ENCODE measurements at regions not wholly inside any gene's neighbourhood (a gene's known extent, or its start where the extent isn't known, plus 50 kb on each side); places are given as distances from the start of the nearest gene placed in this dataset.

DNA sequence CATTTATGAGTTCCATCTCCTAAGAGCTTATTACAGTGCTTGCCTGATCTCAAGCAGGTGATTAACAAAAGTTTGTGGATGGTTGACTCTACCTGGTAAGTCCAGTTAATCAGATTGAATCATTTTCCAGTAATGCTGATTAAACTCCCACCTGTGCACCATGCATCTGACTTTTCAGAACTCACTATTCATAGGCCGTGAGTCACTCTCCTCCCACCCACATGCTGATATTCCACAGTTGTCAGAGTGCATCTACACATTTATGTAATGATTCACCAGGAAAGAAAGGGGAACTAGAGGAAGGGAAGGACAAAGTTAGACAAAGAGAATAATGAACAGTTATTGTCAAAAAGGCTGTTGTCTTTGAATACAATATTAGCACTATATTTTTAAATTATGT lies 106.2 kb upstream of the UBE3A start:
- TF ChIP-seq, protein P1, sequence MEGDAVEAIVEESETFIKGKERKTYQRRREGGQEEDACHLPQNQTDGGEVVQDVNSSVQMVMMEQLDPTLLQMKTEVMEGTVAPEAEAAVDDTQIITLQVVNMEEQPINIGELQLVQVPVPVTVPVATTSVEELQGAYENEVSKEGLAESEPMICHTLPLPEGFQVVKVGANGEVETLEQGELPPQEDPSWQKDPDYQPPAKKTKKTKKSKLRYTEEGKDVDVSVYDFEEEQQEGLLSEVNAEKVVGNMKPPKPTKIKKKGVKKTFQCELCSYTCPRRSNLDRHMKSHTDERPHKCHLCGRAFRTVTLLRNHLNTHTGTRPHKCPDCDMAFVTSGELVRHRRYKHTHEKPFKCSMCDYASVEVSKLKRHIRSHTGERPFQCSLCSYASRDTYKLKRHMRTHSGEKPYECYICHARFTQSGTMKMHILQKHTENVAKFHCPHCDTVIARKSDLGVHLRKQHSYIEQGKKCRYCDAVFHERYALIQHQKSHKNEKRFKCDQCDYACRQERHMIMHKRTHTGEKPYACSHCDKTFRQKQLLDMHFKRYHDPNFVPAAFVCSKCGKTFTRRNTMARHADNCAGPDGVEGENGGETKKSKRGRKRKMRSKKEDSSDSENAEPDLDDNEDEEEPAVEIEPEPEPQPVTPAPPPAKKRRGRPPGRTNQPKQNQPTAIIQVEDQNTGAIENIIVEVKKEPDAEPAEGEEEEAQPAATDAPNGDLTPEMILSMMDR (conservative IDR thresholded peaks at IDR 0.05; ENCODE audit: low read depth, low read length): no peak
- no peak for TF ChIP-seq EZH2 (IDR thresholded peaks at IDR 0.05; ENCODE audit: borderline replicate concordance, low read depth, low read length, poor library complexity, severe bottlenecking)
- H3K9me3 ChIP-seq (ENCODE audit: low read depth, low read length, poor library complexity, severe bottlenecking): peaks cover 4% of the 10 kb centered on the region
- no peaks in the 10 kb centered on the region for H3K27me3 ChIP-seq (replicated peaks; ENCODE audit: insufficient read depth, low read depth, low read length, poor library complexity)
- no peak overlapping the region for H3K27ac ChIP-seq (ENCODE audit: low read depth, low read length, poor library complexity, severe bottlenecking)
- no peaks in the 10 kb centered on the region for H3K36me3 ChIP-seq (ENCODE audit: insufficient read depth, low read length, poor library complexity, severe bottlenecking)
- ChIA-PET POLR2A (ENCODE audit: low non-redundant PET) (no interaction called here), CTCF (no interaction called here)
- intact Hi-C loops (cut with micrococcal nuclease; ENCODE audit: unreplicated experiment): no loop called here
- no peak for DNase-seq (ENCODE audit: low spot score)
- H3K4me3 ChIP-seq (ENCODE audit: low read depth, low read length, poor library complexity, severe bottlenecking): no peak overlapping the region
- BruUV-seq (replicated peaks): no TSS peak
- peaks cover 7% of the 10 kb centered on the region for H3K4me1 ChIP-seq (ENCODE audit: insufficient read depth, low read length, poor library complexity, severe bottlenecking)

DNA sequence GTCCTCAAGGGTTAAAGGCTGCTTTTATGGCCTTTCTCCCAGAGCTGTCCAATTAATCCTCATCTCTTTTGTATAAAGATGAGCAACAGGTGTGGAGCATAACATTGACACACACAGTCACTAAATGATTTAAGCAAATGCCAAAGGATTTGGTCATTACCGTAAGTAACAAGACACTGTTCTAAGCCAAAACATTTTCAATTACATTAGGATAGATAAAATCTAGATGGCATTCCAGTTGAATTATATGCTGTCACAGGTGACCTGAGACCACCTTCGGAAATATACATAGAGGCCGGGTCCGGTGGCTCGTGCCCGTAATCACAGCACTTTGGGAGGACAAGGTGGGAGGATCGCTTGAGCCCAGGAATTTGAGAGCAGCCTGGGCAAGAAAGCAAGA lies 105.3 kb upstream of the UBE3A start:
- ChIA-PET CTCF (no interaction called here), POLR2A (ENCODE audit: low non-redundant PET) (no interaction called here)
- Histone ChIP-seq H3K27me3 (replicated peaks; ENCODE audit: insufficient read depth, low read depth, low read length, poor library complexity) (no peaks in the 10 kb centered on the region), H3K27ac (ENCODE audit: low read depth, low read length, poor library complexity, severe bottlenecking) (no peak overlapping the region), H3K36me3 (ENCODE audit: insufficient read depth, low read length, poor library complexity, severe bottlenecking) (no peaks in the 10 kb centered on the region), H3K9me3 (ENCODE audit: low read depth, low read length, poor library complexity, severe bottlenecking) (peaks cover 4% of the 10 kb centered on the region), H3K4me3 (ENCODE audit: low read depth, low read length, poor library complexity, severe bottlenecking) (no peak overlapping the region), H3K4me1 (ENCODE audit: insufficient read depth, low read length, poor library complexity, severe bottlenecking) (peaks cover 7% of the 10 kb centered on the region)
- intact Hi-C loops (cut with micrococcal nuclease; ENCODE audit: unreplicated experiment): no loop called here
- no peak for DNase-seq (ENCODE audit: low spot score)
- TF ChIP-seq EZH2 (IDR thresholded peaks at IDR 0.05; ENCODE audit: borderline replicate concordance, low read depth, low read length, poor library complexity, severe bottlenecking): no peak
- TF ChIP-seq, protein P1 (conservative IDR thresholded peaks at IDR 0.05; ENCODE audit: low read depth, low read length): no peak
- BruUV-seq (replicated peaks): no TSS peak

DNA sequence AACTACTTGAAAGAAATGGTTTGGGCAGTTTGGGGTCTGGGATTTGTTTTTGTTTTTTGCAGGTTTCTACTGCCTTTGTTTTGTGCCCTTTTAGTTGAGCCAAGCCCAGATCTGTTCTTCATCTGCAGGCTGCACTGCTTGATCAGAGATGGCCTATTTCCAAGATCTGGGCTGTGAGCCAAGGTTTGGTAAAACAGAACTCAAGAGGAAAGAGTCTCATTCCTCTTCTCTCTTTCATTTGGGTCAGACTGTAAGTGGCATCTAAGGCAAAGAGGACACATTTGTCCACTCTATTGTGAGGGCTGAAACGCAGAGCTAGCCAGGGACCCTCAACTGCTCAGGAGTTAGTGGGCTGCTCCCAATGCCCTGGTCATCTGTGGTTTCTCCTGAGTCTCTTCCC lies 104.4 kb upstream of the UBE3A start:
- peak; percentile 9 for DNase-seq (ENCODE audit: low spot score)
- Histone ChIP-seq H3K27ac (ENCODE audit: low read depth, low read length, poor library complexity, severe bottlenecking) (no peak overlapping the region), H3K36me3 (ENCODE audit: insufficient read depth, low read length, poor library complexity, severe bottlenecking) (no peaks in the 10 kb centered on the region), H3K9me3 (ENCODE audit: low read depth, low read length, poor library complexity, severe bottlenecking) (peaks cover 4% of the 10 kb centered on the region), H3K4me3 (ENCODE audit: low read depth, low read length, poor library complexity, severe bottlenecking) (no peak overlapping the region), H3K27me3 (replicated peaks; ENCODE audit: insufficient read depth, low read depth, low read length, poor library complexity) (no peaks in the 10 kb centered on the region), H3K4me1 (ENCODE audit: insufficient read depth, low read length, poor library complexity, severe bottlenecking) (peaks cover 7% of the 10 kb centered on the region)
- no peak for TF ChIP-seq EZH2 (IDR thresholded peaks at IDR 0.05; ENCODE audit: borderline replicate concordance, low read depth, low read length, poor library complexity, severe bottlenecking)
- TF ChIP-seq, protein P1 (conservative IDR thresholded peaks at IDR 0.05; ENCODE audit: low read depth, low read length): no peak
- CTCF ChIA-PET: no interaction called here
- POLR2A ChIA-PET (ENCODE audit: low non-redundant PET): no interaction called here
- intact Hi-C loops (cut with micrococcal nuclease; ENCODE audit: unreplicated experiment): no loop called here
- no TSS peak for BruUV-seq (replicated peaks)

Data from A673 (cell line).